ENCODE measurements at regions not wholly inside any gene's neighbourhood (a gene's known extent, or its start where the extent isn't known, plus 50 kb on each side); places are given as distances from the start of the nearest gene placed in this dataset.

DNA sequence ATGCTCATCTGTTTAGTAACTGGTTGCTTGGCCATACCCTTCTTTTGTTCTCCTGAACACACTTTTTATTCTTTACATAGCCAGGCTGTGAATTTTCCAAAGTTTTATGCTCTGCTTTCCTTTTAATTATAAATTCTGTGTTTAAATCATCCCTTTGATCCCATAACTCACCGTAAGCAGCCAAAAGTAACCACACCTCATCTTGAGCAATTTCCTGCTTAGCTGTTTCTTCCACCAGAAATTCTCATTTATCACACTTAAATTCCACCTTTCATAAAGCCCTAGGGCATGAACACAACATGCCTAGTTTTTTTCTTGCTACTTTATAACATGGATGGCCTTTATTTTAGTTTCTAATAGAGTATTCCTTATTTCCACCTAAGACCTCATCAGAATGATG is 510.7 kb downstream of the C12orf50 start:
- H3K4me3 ChIP-seq (ENCODE audit: low read depth, low read length), result no peak overlapping the region
- TF ChIP-seq, protein P1, sequence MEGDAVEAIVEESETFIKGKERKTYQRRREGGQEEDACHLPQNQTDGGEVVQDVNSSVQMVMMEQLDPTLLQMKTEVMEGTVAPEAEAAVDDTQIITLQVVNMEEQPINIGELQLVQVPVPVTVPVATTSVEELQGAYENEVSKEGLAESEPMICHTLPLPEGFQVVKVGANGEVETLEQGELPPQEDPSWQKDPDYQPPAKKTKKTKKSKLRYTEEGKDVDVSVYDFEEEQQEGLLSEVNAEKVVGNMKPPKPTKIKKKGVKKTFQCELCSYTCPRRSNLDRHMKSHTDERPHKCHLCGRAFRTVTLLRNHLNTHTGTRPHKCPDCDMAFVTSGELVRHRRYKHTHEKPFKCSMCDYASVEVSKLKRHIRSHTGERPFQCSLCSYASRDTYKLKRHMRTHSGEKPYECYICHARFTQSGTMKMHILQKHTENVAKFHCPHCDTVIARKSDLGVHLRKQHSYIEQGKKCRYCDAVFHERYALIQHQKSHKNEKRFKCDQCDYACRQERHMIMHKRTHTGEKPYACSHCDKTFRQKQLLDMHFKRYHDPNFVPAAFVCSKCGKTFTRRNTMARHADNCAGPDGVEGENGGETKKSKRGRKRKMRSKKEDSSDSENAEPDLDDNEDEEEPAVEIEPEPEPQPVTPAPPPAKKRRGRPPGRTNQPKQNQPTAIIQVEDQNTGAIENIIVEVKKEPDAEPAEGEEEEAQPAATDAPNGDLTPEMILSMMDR (IDR thresholded peaks at IDR 0.05; ENCODE audit: insufficient read depth, low read depth, low read length, missing control alignments), result no peak
- no peak for DNase-seq (ENCODE audit: low read depth)

DNA sequence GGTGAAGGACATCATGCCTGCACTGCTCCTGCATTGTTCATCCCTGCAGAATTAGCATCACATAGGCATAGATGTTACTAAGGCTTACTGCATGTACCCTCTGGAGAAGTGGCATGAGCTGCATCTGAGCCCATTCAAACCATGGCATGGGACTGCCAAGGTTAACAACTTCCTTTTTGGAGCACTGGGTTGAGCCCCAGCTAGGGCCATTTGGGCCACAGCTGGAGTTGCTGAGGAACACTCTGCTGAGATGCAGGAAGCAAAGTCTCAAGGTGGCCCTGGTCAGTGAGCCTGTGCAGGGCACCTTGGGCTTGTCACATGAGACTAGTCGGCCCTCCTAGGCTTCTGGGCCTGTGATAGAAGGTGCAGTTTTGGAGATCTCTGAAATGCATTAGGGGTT is 511.2 kb downstream of the C12orf50 start:
- DNase-seq (ENCODE audit: low read depth), result no peak
- TF ChIP-seq, protein P1 (IDR thresholded peaks at IDR 0.05; ENCODE audit: insufficient read depth, low read depth, low read length, missing control alignments), result no peak
- H3K4me3 ChIP-seq (ENCODE audit: low read depth, low read length), result no peak overlapping the region

DNA sequence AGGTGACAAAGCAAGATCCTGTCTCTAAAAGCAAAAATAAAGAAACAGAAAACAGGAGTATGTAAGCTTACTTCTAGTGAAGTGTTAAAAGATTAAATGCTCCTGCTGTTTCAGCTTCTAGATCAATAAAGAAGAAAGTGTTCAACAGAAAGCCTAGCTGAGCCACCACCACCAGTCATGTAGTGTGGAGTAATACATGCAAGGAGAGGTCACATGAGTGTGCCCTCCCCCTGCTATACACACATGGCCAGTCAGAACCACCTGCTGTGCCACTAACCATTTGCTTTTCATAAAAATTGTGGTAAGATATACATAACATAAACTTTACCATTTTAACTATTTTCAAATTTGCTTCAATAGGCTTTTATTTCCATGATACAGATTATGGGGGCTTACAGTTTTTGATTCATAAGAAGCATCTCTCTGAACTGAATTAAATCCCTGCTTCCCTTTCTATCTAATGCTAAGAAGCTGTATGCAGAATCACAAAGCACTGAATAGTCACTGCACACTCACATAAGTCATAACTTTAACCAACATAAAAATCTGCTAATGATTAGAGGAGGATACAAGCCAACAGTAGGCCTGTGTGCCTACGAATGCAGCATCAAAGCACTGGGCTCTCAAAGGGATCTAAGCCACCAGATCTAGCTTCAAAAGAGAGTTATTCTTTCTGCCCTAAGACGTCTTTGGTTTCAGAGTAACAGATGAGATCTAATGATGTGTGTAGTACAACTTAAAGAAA is 515.5 kb downstream of the C12orf50 start:
- no peak overlapping the region for H3K4me3 ChIP-seq (ENCODE audit: low read depth, low read length)
- DNase-seq (ENCODE audit: low read depth), result no peak
- TF ChIP-seq, protein P1 (IDR thresholded peaks at IDR 0.05; ENCODE audit: insufficient read depth, low read depth, low read length, missing control alignments), result no peak

DNA sequence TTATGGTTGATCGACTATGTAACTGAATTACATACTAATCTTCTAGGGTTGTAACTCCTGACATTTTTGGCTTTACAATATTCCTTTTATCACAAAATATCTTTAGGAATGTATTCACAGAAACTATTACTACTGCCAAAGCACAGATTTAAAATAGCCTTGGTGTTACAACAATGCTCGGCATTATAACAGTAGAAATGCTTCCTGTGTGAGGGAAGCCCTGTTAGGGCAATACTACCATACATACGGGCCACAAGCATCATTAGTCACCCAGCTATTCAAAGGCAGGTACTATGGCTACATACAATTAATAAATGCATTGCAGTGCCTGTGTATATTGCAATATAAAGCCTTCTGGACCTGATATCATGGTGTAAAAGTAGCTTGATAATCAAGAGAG is 517.8 kb downstream of the C12orf50 start:
- H3K4me3 ChIP-seq (ENCODE audit: low read depth, low read length), result no peak overlapping the region
- TF ChIP-seq, protein P1 (IDR thresholded peaks at IDR 0.05; ENCODE audit: insufficient read depth, low read depth, low read length, missing control alignments), result no peak
- no peak for DNase-seq (ENCODE audit: low read depth)

DNA sequence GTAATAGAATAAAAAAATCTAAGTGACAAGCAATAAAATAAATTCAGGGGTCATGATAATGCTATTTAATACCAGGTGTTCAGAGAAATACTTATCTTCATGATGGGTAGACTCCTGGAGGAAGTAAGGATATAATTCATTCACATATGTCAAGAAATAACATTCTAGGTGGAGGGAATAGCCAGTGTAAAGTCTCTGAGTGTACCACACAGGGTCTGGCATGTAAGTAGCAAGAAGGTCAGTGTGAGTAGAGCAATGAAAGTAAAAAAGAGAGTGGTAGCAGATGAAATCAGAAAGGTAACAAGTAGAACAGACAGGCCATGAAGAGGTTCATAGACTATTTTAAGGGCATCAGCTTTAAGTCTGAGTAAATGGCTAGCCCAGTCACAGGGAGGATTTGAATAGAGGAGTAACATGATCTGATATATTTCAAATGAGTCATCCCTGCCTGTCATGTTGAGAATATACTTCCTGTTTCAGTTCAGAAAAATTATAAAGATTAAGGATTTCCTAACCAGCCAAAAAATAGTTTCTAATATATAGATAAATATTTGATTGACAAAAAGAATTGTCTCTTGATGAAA is 519.9 kb downstream of the C12orf50 start:
- no peak overlapping the region for H3K4me3 ChIP-seq (ENCODE audit: low read depth, low read length)
- DNase-seq (ENCODE audit: low read depth), result no peak
- TF ChIP-seq, protein P1 (IDR thresholded peaks at IDR 0.05; ENCODE audit: insufficient read depth, low read depth, low read length, missing control alignments), result no peak

DNA sequence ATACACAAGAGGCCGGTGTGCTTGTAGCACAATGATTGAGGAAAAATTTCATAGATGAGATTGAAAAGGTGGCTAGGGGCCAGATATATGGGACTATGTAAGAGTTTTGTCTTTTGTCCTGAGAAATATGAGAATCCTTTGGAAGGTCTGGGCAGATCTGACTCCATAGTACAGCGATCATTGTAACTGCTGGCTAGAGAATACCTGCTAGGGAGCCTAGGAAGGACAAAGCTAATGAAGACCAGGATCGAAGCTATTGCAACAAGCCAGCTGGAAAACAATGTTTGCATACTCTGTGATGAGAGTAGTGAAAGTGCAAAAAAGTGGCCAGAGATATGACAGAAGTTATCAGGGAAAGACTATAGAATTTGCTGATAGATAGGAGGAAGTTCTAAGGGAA is 537.6 kb downstream of the C12orf50 start:
- no peak for DNase-seq (ENCODE audit: low read depth)
- H3K4me3 ChIP-seq (ENCODE audit: low read depth, low read length), result no peak overlapping the region
- TF ChIP-seq, protein P1 (IDR thresholded peaks at IDR 0.05; ENCODE audit: insufficient read depth, low read depth, low read length, missing control alignments), result no peak

All from GM12865 (cell line).